Fibroblast of the aortic adventitia (primary cell): ENCODE measurements at regions not wholly inside any gene's neighbourhood (a gene's known extent, or its start where the extent isn't known, plus 50 kb on each side); places are given as distances from the start of the nearest gene placed in this dataset.

Experiments used
- DNase-seq: peaks from one replicate; pipeline ENCODE4 v3.0.0-alpha.2; 2010; ENCODE audit warnings: low read depth
- H3K4me3 ChIP-seq: 2 replicates; pipeline ENCODE4 v1.5.1; 2011; ENCODE audit warnings: low read depth, mild to moderate bottlenecking, control low read depth, low read length, moderate library complexity
- TF ChIP-seq, protein P1 (sequence below): IDR thresholded peaks from 2 replicates; pipeline ENCODE4 v1.5.1; 2011; ENCODE audit warnings: mild to moderate bottlenecking, low read length, control low read depth, inconsistent platforms; ENCODE audit not compliant: insufficient read depth

DNA sequence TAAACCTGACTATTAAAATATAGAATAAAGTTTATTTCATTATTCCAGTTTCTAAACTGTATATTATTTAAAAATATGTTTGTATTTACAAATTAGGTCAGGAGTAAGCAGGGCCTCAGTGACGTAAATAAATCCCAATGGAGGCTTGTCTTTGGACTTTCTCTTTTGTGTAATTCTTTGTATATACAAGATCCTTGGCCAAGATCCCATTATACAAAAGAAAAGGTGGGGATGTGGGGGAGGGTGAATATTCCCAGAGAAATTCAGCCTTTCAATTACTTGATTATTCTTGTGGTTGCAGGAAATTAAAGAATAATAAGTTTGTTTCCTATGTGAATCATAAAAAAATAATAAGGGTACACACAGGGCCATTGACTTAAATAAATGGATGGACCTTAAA, 178.7 kb upstream of the PRPS1L1 start:
- DNase-seq = no peak
- TF ChIP-seq, protein P1, sequence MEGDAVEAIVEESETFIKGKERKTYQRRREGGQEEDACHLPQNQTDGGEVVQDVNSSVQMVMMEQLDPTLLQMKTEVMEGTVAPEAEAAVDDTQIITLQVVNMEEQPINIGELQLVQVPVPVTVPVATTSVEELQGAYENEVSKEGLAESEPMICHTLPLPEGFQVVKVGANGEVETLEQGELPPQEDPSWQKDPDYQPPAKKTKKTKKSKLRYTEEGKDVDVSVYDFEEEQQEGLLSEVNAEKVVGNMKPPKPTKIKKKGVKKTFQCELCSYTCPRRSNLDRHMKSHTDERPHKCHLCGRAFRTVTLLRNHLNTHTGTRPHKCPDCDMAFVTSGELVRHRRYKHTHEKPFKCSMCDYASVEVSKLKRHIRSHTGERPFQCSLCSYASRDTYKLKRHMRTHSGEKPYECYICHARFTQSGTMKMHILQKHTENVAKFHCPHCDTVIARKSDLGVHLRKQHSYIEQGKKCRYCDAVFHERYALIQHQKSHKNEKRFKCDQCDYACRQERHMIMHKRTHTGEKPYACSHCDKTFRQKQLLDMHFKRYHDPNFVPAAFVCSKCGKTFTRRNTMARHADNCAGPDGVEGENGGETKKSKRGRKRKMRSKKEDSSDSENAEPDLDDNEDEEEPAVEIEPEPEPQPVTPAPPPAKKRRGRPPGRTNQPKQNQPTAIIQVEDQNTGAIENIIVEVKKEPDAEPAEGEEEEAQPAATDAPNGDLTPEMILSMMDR = no peak

DNA sequence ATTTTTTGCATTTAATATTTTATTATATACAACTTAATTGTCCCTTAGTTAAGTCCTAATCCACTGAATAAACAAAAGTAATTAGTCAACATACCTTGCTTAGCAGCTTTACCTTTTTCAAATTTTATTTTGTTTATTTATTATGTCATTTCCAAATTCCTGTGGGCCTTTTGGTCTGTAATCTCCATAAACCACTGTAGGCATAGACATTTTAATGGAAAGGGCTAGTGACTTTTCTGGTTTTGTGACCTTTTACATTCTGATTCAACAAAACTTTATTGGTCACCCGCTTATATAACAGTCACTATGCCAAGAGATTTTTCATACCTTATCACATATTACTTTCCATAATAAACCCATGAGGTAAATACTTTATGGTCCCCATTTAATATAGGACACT, 181.3 kb upstream of the PRPS1L1 start:
- DNase-seq = no peak
- TF ChIP-seq, protein P1 = no peak
- no peak overlapping the region for H3K4me3 ChIP-seq

More for the DNA sequence above, 178.7 kb upstream of the PRPS1L1 start:
- no peak overlapping the region for H3K4me3 ChIP-seq

DNA sequence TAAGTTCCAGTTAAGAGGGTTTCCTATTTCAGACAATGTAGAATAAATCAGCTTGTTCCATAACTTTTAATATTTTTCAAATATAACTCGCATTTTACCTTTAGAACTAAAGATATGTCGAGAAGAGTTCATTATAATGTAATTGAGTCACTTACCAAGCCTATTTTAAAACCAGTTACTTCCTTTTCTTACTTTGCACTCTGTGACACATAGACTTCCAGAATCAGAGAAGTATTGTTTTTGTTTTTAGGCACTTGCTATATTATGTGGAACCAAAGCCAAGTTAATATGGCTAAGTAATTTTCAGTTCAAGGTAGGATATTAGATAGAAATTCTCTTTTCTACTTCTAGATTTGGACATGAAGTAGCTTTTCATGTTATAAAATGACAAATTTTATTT, 182.7 kb upstream of the PRPS1L1 start:
- no peak for DNase-seq
- no peak overlapping the region for H3K4me3 ChIP-seq
- TF ChIP-seq, protein P1 = no peak

DNA sequence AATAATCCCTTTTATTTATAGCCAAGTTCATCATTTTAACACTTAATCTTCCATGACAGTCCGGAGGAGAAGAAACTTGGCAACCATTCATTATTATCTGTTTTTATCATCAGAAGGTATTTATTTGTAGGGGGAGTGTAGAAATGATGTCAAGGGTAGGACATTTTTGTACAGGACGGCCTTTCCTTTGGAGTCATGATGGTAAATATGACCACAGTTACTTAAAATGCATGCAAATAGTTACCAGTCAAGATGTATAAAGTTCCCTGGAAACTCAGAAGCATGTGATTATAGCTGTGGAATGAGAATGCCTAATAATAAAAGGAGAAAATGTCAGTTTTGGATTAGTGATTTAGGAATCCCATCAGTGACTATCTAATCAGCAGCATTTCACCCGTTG, 183.1 kb upstream of the PRPS1L1 start:
- H3K4me3 ChIP-seq = no peak overlapping the region
- TF ChIP-seq, protein P1 = no peak
- no peak for DNase-seq

DNA sequence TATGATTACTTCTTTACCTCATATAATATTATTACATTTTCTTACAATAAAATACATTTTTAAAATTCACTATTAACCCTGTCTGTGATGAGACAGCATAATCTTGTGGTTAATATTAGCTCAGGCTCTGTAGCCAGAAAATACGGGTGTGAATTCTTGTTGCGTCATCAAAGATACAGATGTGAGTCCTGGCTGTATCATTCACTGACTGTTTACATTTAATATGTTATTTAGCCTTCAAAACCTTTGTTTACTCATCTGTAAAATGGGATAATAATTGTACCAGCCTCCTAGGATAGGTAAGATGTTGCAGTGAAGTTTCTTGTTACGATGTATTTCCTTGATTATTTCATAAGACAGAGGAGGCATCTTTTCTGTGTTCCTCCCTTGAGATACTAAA, 184.7 kb upstream of the PRPS1L1 start:
- no peak overlapping the region for H3K4me3 ChIP-seq
- TF ChIP-seq, protein P1 = no peak
- peak; percentile 41 for DNase-seq

DNA sequence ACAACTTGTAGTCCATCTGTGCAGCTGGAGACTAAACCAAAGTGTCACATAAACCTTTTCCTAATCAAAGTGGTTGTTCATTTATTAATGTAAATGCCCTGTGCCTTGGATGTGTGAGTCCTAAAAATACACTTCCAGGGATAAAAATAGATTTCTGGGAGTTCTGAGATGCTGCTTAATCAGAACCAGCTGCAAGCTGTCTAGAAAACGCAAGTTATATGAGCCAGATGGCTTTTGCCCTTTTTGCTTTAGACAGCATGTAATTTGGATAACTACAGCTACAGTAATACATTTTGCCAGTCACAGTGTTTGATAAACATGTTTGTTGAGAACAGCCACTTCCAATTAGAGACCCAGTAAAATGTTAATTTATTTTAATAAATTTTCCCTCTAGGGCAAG, 185.1 kb upstream of the PRPS1L1 start:
- TF ChIP-seq, protein P1 = no peak
- DNase-seq = peak; percentile 86
- no peak overlapping the region for H3K4me3 ChIP-seq

DNA sequence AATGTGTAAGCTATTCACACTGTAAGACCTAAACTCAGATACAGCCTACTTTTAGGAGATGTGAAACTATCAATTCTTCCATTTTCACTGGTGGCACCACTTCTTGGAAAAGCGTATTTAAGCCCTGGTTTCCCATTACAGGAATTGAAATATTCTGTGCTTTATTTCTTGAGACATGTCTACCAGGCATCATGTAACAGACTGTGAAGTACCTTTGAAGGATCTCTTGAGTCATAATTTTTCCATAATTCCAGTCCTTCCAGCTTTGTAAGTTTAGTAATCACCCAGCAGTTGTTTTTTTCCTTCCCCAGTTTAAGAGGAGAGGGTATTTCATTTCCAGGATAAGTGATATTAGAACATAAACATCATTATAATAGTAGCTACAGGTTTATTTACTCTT, 186.0 kb upstream of the PRPS1L1 start:
- DNase-seq = no peak
- no peak overlapping the region for H3K4me3 ChIP-seq
- TF ChIP-seq, protein P1 = no peak
